ENCODE measurements at regions not wholly inside any gene's neighbourhood (a gene's known extent, or its start where the extent isn't known, plus 50 kb on each side); places are given as distances from the start of the nearest gene placed in this dataset.
A peak's percentile ranks its signal among the peaks of the same experiment; 100 is the strongest.

GRCh38 chr6:27786048-27786447 lies 126.1 kb downstream of the OR2B2 start:
- no peaks in the 10 kb centered on the region for H3K27me3 Mint-ChIP-seq (ENCODE audit: low read depth)
- TF ChIP-seq CTCF (IDR thresholded peaks at IDR 0.05; ENCODE audit: unreplicated experiment in 3 of 3), result no peak
- H3K36me3 Mint-ChIP-seq (ENCODE audit: low read depth), result no peaks in the 10 kb centered on the region
- H3K4me3 Mint-ChIP-seq, result no peak overlapping the region
- no peaks in the 10 kb centered on the region for H3K4me1 Mint-ChIP-seq
- no peak overlapping the region for H3K27ac Mint-ChIP-seq
- no peaks in the 10 kb centered on the region for H3K9me3 Mint-ChIP-seq

GRCh38 chr6:27785294-27785693 lies 126.9 kb downstream of the OR2B2 start:
- H3K27me3 Mint-ChIP-seq (ENCODE audit: low read depth), result no peaks in the 10 kb centered on the region
- no peak for TF ChIP-seq CTCF (IDR thresholded peaks at IDR 0.05; ENCODE audit: unreplicated experiment in 3 of 3)
- H3K36me3 Mint-ChIP-seq (ENCODE audit: low read depth), result no peaks in the 10 kb centered on the region
- no peak overlapping the region for H3K27ac Mint-ChIP-seq
- H3K9me3 Mint-ChIP-seq, result no peaks in the 10 kb centered on the region
- no peaks in the 10 kb centered on the region for H3K4me1 Mint-ChIP-seq
- H3K4me3 Mint-ChIP-seq, result no peak overlapping the region

- no peaks in the 10 kb centered on the region for H3K27me3 Mint-ChIP-seq (ENCODE audit: low read depth)
- no peak overlapping the region for H3K4me3 Mint-ChIP-seq
- no peaks in the 10 kb centered on the region for H3K9me3 Mint-ChIP-seq
- H3K36me3 Mint-ChIP-seq (ENCODE audit: low read depth), result no peaks in the 10 kb centered on the region
- no peak for TF ChIP-seq CTCF (IDR thresholded peaks at IDR 0.05; ENCODE audit: unreplicated experiment in 3 of 3)
- no peaks in the 10 kb centered on the region for H3K4me1 Mint-ChIP-seq
- H3K27ac Mint-ChIP-seq, result no peak overlapping the region
Measured at GRCh38 chr6:27782748-27783147, 129.4 kb downstream of the OR2B2 start.

- TF ChIP-seq CTCF (IDR thresholded peaks at IDR 0.05; ENCODE audit: unreplicated experiment in 3 of 3), result no peak
- no peaks in the 10 kb centered on the region for H3K4me1 Mint-ChIP-seq
- H3K27ac Mint-ChIP-seq, result peak overlapping the region in 2 of 3 experiments; percentile 7 to 78
- H3K4me3 Mint-ChIP-seq, result no peak overlapping the region
- no peaks in the 10 kb centered on the region for H3K9me3 Mint-ChIP-seq
- no peaks in the 10 kb centered on the region for H3K36me3 Mint-ChIP-seq (ENCODE audit: low read depth)
- H3K27me3 Mint-ChIP-seq (ENCODE audit: low read depth), result no peaks in the 10 kb centered on the region
Measured at GRCh38 chr6:27778625-27779417, 133.4 kb downstream of the OR2B2 start.

- no peaks in the 10 kb centered on the region for H3K9me3 Mint-ChIP-seq
- H3K4me1 Mint-ChIP-seq, result no peaks in the 10 kb centered on the region
- H3K4me3 Mint-ChIP-seq, result no peak overlapping the region
- H3K36me3 Mint-ChIP-seq (ENCODE audit: low read depth), result no peaks in the 10 kb centered on the region
- no peaks in the 10 kb centered on the region for H3K27me3 Mint-ChIP-seq (ENCODE audit: low read depth)
- TF ChIP-seq CTCF (IDR thresholded peaks at IDR 0.05; ENCODE audit: unreplicated experiment in 3 of 3), result no peak
- peak overlapping the region in 2 of 3 experiments; percentile 7 to 78 for H3K27ac Mint-ChIP-seq
Measured at GRCh38 chr6:27777614-27778355, 134.4 kb downstream of the OR2B2 start.
